GM18502 (cell line): ENCODE measurements at regions not wholly inside any gene's neighbourhood (a gene's known extent, or its start where the extent isn't known, plus 50 kb on each side); places are given as distances from the start of the nearest gene placed in this dataset.
"Not testable (repeated sequence)": the region's sequence is repeated elsewhere in the genome, so short reads cannot be mapped to it uniquely, and the experiment has no call there.

Experiments
- ATAC-seq: cut with Tn5 transposase; IDR thresholded peaks from one replicate; pipeline ENCODE4 v1.9.1; 2021; ENCODE audit warnings: mild to moderate bottlenecking; ENCODE audit not compliant: unreplicated experiment, poor library complexity

DNA sequence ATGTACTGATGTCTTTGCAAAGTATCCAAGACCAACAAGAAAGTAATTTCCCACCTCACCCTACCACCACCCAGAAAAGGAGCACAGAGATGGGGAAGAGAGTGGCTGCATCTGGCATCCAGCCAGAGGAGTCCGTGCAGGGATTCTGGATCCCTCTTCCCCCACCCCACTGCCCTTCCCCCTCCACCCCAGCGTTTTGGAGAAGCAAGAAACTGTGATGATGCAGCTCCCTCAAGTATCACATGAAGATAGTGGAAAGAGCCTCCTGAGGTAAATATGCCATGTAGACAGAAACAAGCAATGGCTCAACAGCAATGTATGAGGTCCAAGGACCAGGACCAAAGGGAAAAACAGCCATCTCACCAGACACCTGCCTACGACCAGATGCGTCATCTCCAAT lies 153.8 kb downstream of the DEPDC1B start:
- no peak for ATAC-seq

DNA sequence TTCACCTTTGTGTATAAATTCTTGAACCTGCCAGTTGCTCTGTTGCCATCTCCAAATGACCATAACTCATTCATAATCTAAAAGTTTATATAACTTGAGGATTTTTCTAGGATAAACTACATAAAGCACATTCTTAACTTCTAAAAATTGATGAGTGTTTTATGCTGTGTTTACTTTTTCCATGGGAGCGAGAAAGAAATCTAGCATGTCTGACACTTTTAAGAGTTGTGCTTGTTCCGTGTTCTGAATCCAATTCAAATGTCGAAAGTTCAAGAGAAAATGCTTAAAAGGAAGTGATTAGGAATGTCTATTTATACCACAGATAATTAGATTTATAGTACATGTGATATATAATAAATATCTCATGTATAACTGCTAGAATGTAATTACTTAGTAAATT lies 154.4 kb downstream of the DEPDC1B start:
- no peak for ATAC-seq

DNA sequence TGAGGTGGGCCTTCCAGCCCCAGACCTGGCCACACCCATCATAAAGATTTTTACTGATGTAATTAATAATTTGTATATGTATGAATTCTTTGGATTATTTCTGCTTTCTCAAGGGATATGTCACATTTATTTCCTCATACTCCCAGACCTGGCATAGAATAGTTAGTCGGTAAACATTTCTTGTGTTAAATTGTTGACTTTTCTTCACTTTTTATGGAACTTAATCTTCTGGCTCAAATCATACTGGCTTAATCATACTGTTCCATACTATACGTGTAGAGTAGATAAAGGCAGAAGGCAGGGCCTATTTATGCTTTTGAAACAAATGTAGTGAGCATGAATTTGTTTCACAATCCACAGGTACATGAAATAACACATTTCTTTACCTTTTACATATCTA lies 155.8 kb downstream of the DEPDC1B start:
- no peak for ATAC-seq

DNA sequence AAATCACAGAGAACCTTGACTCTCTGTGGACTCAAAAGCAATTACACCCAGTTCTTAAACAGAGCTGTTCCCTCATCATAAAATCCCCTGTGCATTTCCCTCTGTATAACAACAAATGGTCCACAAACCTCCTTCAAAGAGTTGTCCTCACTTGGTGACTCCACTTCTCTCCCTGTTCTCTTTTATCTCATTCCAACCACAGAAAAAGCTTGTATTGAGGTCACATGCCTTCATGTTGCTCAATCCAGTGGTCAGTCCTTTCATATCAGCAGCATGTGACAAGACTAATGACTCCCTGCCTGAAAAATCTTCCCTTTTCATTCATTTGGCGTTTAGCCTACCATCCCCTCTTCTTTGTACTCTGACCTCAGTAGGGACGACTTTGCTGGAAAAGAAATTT lies 158.0 kb downstream of the DEPDC1B start:
- ATAC-seq: peak; percentile 15

DNA sequence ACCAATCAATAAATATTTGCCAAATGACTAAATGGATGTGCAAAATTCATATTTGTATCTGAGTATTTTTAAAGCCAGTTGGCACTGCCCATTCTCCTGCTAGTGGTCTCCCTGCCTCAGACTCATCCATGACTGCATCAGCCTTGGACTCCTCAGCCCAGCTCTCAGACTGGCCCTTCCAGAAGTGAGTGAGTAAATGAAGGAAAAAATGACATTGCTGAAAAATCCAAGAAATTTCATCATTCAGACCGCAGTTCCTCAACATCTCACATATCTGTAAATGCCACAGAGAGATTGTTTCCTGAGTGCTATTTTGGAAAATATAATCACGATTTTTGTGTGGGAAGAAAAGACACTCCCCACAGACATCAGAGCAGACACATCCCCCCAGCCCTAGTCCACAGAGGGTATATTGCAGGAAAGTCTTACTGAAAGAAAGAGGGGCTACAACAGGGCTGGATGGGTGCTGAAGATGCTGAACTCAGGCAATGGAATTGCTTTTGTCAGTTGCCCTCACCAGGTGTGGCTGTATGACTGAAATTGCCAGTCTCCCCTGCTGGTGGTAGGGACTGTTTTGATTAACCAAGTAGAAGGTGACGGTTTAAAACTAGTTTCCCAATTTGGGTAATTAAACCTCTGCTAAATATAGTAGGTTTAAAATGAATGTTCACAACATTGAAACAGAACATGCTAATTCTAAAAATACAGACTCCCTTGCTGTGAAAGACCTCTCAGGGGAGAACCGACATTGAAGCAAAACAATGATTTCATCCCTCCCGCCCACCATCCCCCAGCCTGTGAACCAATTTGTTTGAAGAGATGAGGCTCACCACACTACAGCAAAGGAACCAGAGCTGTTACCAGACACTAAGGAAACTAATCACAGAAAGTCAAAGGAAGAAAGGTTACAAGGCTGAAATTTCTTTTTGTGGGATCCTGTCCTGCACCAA lies 158.8 kb downstream of the DEPDC1B start:
- ATAC-seq: peak; percentile 90

DNA sequence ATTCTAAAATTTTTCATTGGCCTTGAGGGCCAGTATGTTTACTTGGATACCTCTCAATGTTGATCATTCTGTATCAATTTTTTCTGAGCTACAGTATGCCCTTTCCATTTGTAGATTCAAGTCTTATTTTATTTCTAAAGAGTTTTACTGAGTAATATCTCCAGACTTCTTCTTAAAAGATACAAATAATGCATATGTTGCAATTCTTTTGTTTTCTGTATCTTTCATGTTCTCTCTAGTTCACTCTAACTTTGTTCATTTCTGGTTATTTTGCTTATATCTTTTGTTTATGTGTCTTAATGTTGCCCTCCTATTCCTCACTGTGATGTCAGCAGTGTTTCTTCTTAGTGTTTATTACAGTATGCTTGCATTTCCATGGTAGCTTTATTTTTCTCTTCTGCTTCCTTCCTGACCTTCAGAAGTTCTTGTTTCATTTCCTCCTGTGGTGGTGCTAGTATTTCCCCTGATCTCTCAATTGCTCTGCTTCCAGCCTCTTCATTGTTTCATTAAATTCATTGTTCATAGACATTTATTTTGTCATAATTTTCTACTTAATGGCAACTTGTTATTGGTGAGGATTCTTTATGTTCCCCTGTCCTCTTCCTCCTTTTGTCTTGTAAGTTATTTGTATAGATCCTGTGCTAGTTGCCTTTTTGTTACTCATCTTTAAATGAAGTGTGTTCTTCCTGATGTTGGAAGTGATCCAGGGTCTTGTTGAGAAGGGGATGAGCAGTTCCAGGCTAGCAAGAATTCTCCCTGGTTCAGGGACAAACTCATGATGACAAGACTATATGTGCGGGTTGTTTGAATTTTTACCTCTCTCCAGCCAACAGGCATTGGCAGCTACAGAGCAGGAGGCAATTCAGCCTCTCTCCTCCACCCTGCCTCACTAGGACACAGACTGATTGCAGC lies 160.8 kb downstream of the DEPDC1B start:
- no peak for ATAC-seq

DNA sequence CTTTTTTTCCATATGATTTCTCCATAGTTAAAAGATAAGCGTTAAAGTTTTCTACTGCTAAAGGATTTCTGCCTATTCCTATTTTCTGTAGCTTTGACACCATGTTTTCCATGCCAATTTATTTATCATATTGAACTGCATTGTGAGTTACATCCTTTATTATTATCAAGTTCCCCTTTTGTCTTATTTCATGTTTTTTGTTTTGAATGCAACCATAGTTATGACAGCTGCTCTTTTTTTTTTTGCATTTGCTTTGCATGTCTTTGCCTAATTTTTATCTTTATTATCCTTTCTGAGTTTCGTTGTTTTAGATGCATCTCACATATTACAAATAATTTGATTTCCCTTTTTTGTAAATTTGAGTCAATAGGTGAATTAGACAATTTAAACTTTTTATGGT lies 161.5 kb downstream of the DEPDC1B start:
- no peak for ATAC-seq

DNA sequence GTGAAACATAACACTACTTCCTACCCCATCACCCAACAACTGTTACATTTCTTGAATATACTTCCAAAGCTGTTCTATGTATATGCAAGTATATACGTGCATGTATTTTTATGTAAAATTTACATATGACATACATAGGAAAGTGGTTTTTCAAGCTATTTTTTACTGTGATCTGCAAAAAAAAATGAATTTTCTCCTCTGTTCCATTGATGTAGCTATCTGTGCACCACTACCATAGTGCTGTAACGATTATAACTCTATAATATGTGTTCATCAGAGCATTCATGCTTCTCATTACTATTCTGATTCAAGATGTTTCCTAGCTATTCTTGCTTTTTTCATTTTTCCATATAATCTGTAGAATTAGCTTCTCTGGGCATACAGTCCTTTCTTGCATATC lies 164.0 kb downstream of the DEPDC1B start:
- ATAC-seq: no peak

DNA sequence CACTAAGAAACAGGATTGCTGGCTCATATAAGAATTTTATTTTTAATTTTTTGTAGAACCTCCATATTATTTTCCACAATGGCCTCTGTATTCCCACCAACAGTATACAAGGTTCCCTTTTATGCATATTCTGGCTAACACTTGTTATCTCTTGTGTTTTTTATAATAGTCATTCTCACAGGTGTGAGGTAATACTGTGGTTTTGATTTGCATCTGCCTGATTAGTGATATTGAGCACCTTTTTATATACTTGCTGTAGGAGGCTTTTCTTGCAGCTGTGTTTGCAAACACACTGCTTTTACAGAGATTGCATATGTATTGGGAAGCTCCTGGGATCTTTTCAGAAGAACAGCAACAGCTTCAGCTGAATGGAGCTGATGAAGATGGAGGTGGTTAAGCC lies 164.8 kb downstream of the DEPDC1B start:
- peak; percentile 68 for ATAC-seq

DNA sequence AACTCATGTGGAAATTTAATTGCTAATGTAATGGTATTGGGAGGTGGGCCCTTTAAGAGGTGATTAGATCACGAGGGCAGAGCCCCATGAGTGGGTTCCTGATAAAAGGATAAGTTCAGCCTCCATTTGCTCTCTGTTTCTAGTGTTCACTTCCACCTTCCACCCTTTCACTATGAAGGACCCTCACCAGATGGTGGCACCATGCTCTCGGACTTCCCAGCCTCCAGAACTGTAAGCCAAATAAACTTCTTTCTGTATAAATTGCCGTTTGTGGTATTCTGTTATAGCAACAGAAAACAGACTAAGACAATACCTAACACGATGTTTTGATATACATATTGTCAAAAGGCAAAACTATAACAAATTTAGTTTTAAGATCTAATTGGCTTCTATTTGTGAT lies 166.2 kb downstream of the DEPDC1B start:
- ATAC-seq: no peak

DNA sequence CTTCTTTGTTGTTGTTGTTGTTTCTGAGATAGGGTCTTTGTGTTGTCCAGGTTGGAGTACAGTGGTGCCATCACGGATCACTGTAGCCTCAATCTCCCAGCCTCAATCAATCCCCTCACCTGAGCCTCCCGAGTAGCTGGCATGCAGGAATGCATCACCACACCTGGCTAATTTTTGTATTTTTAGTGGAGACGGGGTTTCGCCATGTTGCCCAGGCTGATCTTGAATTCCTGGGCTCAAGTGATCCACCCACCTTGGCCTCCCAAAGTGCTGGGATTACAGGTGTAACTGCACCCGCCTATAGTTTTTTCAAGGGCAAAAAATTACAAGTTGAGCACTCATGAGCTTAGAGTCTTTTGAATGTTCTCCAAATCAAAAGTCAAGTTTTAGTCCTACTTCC lies 167.2 kb downstream of the DEPDC1B start:
- ATAC-seq: not testable (repeated sequence)

DNA sequence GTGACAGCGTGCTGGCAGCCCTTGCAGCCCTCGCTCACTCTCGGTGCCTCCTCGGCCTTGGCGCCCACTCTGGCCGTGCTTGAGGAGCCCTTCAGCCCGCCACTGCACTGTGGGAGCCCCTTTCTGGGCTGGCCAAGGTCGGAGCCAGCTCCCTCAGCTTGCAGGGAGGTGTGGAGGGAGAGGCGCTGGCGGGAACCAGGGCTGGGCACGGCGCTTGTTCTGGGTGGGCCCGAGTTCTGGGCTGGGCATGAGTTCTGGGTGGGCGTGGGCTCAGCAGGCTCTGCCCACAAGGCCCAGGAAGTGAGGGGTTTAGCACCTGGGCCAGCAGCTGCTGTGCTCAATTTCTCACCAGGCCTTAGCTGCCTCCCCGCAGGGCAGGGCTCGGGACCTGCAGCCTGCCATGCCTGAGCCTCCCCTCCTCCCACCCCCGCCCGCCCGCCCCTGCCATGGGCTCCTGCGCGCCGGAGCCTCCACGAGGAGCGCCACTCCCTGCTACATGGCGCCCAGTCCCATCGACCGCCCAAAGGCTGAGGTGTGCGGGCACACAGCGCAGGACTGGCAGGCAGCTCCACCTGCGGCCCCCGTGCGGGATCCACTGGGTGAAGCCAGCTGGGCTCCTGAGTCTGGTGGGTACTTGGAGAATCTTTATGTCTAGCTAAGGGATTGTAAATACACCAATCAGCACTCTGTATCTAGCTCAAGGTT lies 169.7 kb downstream of the DEPDC1B start:
- ATAC-seq: not testable (repeated sequence)

DNA sequence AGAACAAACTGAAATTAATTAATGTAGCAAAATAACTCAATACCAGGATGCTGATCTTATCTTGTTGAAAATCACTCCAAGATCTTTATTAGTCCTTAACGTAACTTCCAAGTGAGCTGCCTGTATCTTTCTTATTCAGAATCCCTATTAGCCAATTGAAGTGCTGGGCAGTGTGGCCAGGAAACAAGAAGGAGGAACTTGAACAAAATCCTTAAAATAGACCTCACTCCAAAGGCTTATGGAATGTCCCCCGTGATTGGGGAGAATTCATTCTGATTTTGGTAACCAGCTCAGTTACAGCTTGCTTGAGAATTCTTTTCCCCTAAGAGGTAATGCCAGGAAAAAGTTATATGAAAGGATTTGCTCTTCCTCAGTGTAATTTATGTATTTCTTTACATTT lies 171.0 kb downstream of the DEPDC1B start:
- no peak for ATAC-seq

DNA sequence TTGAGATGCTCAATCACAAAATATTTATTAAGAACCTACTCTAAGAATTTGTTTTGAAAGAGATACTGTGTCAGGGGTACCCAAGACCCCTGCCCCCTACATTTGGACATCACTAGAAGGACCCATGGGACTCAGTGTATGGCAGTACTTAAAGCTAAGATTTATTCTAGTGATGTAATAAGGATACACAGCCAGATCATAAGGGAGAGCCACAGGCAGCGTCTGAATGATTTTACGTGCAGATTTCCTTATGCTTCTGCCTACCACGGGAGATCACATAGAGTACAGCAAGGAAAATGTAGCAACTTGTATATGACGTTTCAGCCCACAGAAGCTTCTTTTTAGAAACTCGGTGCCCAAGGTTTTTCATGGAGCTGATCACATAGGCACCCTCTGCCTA lies 172.9 kb downstream of the DEPDC1B start:
- ATAC-seq: no peak

DNA sequence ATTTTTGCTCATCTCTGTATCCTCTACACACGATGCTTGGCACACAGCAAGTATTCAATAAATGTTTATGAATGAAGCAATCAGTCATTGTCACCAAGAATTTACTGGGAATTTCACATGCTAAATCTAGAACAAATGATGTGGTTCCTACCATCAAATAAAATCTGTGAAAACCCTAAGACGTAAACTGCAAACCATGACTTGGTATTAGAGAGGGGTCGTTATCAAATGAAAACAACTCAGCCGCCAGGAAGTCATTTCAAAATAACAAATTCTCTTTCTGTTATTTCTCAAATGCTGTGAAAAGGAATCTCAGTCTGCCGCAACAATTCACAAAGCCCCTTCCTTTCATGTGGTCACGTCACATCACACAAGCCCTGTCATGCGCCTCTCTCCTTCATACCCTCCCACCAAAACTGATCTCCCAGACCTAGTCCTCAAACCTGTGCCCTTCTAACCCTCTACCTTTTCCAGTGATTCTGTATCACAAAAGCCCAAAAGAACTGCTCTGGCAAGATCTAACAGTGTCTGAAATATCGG lies 173.6 kb downstream of the DEPDC1B start:
- ATAC-seq: no peak

DNA sequence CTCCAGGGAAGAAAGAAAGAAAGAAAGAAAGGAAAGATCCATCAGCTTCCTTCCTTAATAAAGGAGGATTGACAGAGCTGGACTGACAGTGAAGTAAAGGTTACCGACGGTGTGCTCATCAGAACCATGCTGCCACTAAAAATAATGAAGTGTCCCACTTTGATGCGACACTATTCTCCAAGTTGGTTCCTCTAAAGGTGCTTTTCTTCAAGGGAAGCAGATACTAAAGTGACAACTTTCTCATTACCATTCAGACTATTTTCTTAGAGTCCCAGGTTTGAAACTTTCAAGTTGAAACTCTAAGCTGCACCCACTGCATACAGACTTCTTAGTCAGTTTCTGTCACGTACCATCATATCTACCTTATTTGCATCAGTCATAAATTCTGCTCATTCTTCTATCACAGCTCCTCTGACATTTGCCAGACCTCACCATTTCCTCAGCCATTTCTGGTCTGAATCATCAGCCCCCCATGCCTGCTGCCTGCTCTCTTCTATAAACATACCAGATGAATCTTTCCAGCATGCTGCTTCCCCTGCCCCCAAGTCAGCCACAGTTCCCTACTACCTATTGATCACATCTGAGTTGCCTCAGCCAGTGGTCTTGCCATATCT lies 177.6 kb downstream of the DEPDC1B start:
- peak; percentile 88 for ATAC-seq

DNA sequence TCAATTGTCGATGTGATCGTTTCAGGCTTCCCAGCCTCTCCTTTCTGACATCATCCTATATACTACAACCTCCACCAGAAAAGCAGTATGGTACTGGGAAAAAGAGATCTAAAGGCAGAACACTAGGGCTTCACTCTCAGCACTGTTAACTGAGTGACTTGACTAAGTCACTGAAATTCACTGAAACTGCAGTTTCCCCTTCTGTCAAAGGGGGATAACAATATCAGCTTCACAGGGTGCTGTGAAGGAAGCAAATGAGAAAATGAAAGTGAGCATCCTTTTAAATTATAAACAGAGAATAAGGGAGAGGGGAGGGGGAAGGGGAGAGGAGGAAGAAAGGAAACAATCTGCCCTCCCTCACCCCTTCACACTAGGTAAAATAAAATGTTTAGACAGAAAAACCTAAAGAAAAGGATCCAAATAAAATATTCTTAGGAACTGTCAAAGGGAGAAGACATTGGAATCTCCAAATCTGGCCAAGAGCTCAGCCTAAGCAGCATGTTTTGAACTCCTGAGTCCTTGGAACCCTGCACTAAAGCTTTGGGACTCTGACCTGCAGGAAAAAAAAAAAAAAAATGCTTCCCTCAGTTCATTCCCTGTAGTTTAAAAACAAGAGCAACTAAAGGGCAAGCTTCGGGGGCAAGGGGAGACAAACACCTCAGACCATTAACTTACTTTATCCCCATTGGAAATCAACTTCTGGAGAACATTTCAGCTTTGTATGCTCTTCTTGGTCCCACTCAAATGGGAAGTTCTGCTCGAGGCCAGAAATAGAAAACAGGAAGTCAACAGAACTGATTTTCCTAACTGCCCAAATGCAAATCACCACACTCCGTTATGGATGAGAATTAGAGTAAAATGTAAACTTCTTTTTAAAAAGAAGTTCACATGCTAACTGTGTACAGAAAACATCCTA lies 178.3 kb downstream of the DEPDC1B start:
- peak; percentile 50 for ATAC-seq

DNA sequence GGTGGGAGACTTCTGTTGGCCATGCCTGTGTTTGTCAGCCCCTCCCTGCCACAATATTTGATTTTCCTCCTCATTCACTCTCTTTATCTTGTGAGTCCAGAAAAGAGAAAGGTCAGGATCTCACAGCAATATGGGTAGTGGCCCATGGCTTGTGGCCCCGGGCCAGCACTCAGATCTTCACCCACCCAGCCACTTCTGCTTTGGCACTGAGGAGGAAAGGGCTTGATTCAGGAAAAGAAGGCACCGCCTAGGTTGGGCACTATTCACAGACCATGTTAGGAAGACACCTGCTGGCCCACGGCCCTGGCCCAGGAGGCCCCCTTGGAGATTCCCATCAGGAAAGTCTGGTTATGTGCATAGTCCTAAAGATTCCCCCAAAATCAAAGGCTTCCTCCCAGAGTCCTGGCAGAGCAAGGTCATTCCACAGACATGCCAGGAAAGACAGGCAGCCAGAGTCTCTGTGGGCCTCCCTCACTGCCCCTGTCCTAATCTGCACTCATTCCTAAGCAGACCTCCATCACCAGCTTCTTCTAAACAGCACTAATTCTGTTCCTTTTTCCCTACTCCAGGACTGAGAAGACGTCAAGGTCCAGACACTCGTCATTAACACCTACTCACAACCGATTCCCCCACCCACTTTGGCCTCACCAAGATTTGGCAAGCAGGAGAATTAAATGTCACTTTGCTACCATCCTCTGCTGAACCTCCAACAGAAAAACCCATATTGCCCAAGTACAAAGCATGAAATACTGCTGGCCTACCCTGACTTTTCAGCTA lies 179.3 kb downstream of the DEPDC1B start:
- ATAC-seq: no peak
